GM12878 (cell line): ENCODE measurements at regions not wholly inside any gene's neighbourhood (a gene's known extent, or its start where the extent isn't known, plus 50 kb on each side); places are given as distances from the start of the nearest gene placed in this dataset.

ENCODE experiments used
- ATAC-seq: fragments of 200-7000 bp; cut with Tn5 transposase; 3 replicates; pipeline ENCODE4 v1.9.1; 2020; ENCODE audit warnings: mild to moderate bottlenecking, moderate library complexity
- BruUV-seq: library from RNA; stranded (reverse); fragments of 400-500 nt; replicated peaks from 2 replicates; lab custom pipeline; 2021; lab: Mats Ljungman, UMichigan
- CTCF ChIA-PET: fragments of 300-600 bp; sonication (Branson Sonifier 250); formaldehyde crosslinking; extraction: SDS; loops from one replicate; lab custom pipeline; 2021; ENCODE audit warnings: inconsistent platforms; lab: Yijun Ruan, JAX
- POLR2A ChIA-PET: fragments of 350-600 bp; formaldehyde crosslinking; extraction: SDS; loops from one replicate; lab custom pipeline; 2021; ENCODE audit warnings: inconsistent platforms; lab: Charles Lee
- RAD21 ChIA-PET: fragments of 300-600 bp; sonication (Branson Sonifier 250); formaldehyde crosslinking; loops from one replicate; lab custom pipeline; 2023; ENCODE audit warnings: antibody characterized with exemption; ENCODE audit not compliant: unreplicated experiment; lab: Charles Lee
- SMC1A ChIA-PET: fragments of 300-600 bp; sonication (Branson Sonifier 250); formaldehyde crosslinking; loops from one replicate; lab custom pipeline; 2023; ENCODE audit not compliant: unreplicated experiment, uncharacterized antibody; lab: Charles Lee
- DNase-seq: peaks from one replicate; pipeline ENCODE4 v3.0.0-alpha.2; 2011; ENCODE audit warnings: low read depth, low spot score
- FAIRE-seq: peaks from 3 replicates; lab custom pipeline; 2011; peaks lifted over from hg19 to GRCh38; lab: Jason Lieb, UNC
- H2AFZ ChIP-seq: 2 replicates; pipeline ENCODE4 v1.6.0; 2011; ENCODE audit warnings: low read depth, low read length, control low read depth; ENCODE audit not compliant: control insufficient read depth
- H3K27ac ChIP-seq: 2 replicates; pipeline ENCODE4 v1.5.1; 2011; ENCODE audit warnings: control low read depth; ENCODE audit not compliant: control insufficient read depth, insufficient read depth
- H3K27me3 ChIP-seq, 2 experiments: replicated peaks in 1 of 2; 2 replicates each; pipeline versions ENCODE4 v1.6.0 to v1.6.1; 2011; ENCODE audit warnings: low read length in 1 of 2; ENCODE audit not compliant: control insufficient read depth in 2 of 2, insufficient read depth in 2 of 2
- H3K36me3 ChIP-seq, 2 experiments: 2 replicates each; pipeline ENCODE4 v1.5.1; 2011; ENCODE audit warnings: low read length in 1 of 2; ENCODE audit not compliant: control insufficient read depth in 2 of 2, insufficient read depth in 2 of 2
- H3K4me1 ChIP-seq: 2 replicates; pipeline ENCODE4 v1.6.1; 2011; ENCODE audit warnings: mild to moderate bottlenecking, low read length, moderate library complexity, mixed read lengths; ENCODE audit not compliant: control insufficient read depth, insufficient read depth
- H3K4me2 ChIP-seq: 2 replicates; pipeline ENCODE4 v1.6.0; 2011; ENCODE audit warnings: control low read depth; ENCODE audit not compliant: control insufficient read depth, insufficient read depth
- H3K4me3 ChIP-seq: fragments of 200-600 bp; sonication (generic); 2 replicates; pipeline ENCODE4 v1.5.1; 2016
- H3K79me2 ChIP-seq: 2 replicates; pipeline ENCODE4 v1.6.0; 2011; ENCODE audit warnings: low read length; ENCODE audit not compliant: control insufficient read depth, insufficient read depth
- H3K9ac ChIP-seq: 2 replicates; pipeline ENCODE4 v1.8.0; 2011; ENCODE audit warnings: low read length, control low read depth, mixed read lengths; ENCODE audit not compliant: control insufficient read depth, insufficient read depth
- H3K9me3 ChIP-seq: replicated peaks from 3 replicates; pipeline ENCODE4 v1.5.1; 2011; ENCODE audit warnings: mild to moderate bottlenecking, low read length; ENCODE audit not compliant: control insufficient read depth, insufficient read depth
- H4K20me1 ChIP-seq: 2 replicates; pipeline ENCODE4 v1.6.0; 2011; ENCODE audit not compliant: control insufficient read depth, insufficient read depth
- BHLHE40 ChIP-seq, 2 experiments: fragments of 450-650 bp in 1 of 2; IDR thresholded peaks; 2 replicates each; pipeline ENCODE4 v1.6.1; 2011 to 2017; ENCODE audit warnings: low read depth in 2 of 2, borderline replicate concordance in 1 of 2, improper control_type of control experiment in 1 of 2, low read length in 1 of 2, mild to moderate bottlenecking in 1 of 2
- CBFB ChIP-seq: IDR thresholded peaks from 2 replicates; pipeline ENCODE4 v1.6.1; 2016; ENCODE audit warnings: antibody characterized with exemption, low read depth
- ESRRA ChIP-seq: IDR thresholded peaks from 2 replicates; pipeline ENCODE4 v1.6.1; 2012; ENCODE audit warnings: mild to moderate bottlenecking, low read length, improper control_type of control experiment
- FOS ChIP-seq: IDR thresholded peaks from 3 replicates; pipeline ENCODE4 v1.6.1; 2011; ENCODE audit warnings: borderline replicate concordance; ENCODE audit not compliant: insufficient read length; ENCODE audit errors: extremely low read depth
- GABPA ChIP-seq: IDR thresholded peaks from 2 replicates; pipeline ENCODE4 v1.6.1; 2014; ENCODE audit warnings: antibody characterized with exemption, low read depth, mild to moderate bottlenecking, inconsistent platforms
- GATAD2B ChIP-seq: fragments of 450-650 bp; conservative IDR thresholded peaks from 2 replicates; pipeline ENCODE4 v1.6.1; 2017; ENCODE audit warnings: low read depth, mild to moderate bottlenecking, moderate library complexity
- NR2F1 ChIP-seq: fragments of 450-650 bp; conservative IDR thresholded peaks from 2 replicates; pipeline ENCODE4 v1.6.1; 2017; ENCODE audit warnings: mild to moderate bottlenecking
- RFX5 ChIP-seq: IDR thresholded peaks from 2 replicates; pipeline ENCODE4 v1.6.1; 2011; ENCODE audit warnings: low read depth, low read length, improper control_type of control experiment
- SIX5 ChIP-seq: IDR thresholded peaks from 2 replicates; pipeline ENCODE4 v1.6.1; 2011; ENCODE audit warnings: mild to moderate bottlenecking, low read depth, low read length, moderate library complexity; ENCODE audit not compliant: severe bottlenecking
- SPI1 ChIP-seq: IDR thresholded peaks from 2 replicates; pipeline ENCODE4 v1.6.1; 2011; ENCODE audit warnings: low read depth, mild to moderate bottlenecking, low read length, moderate library complexity, borderline replicate concordance; ENCODE audit not compliant: insufficient read depth
- TARDBP ChIP-seq: IDR thresholded peaks from 2 replicates; pipeline ENCODE4 v1.6.1; 2016; ENCODE audit warnings: borderline replicate concordance
- ZZZ3 ChIP-seq: IDR thresholded peaks from 2 replicates; pipeline ENCODE4 v1.6.1; 2011; ENCODE audit warnings: low read depth; ENCODE audit not compliant: control insufficient read depth, insufficient read length
- WGBS: methylation state at CpG from one replicate; pipeline ENCODE4 v1.1.6; 2016; ENCODE audit warnings: low lambda C conversion rate; ENCODE audit not compliant: insufficient replicate concordance, insufficient coverage; ENCODE audit errors: missing lambda C conversion rate; 5-methylcytosine and 5-hydroxymethylcytosine counted together
- in situ Hi-C: fragments of 300-500 bp; cut with MboI; formaldehyde crosslinking; loops from 9 replicates; pipeline ENCODE4 v1.14.3; 2018; ENCODE audit warnings: mixed read lengths
- intact Hi-C: fragments of 100-400 bp; cut with micrococcal nuclease; formaldehyde crosslinking; loops from one replicate; pipeline ENCODE4 v1.14.2; 2022; ENCODE audit not compliant: unreplicated experiment
- TF ChIP-seq, protein P1 (sequence below): fragments of 450-650 bp; IDR thresholded peaks from 2 replicates; pipeline ENCODE4 v1.6.1; 2017; ENCODE audit warnings: mild to moderate bottlenecking, moderate library complexity

DNA sequence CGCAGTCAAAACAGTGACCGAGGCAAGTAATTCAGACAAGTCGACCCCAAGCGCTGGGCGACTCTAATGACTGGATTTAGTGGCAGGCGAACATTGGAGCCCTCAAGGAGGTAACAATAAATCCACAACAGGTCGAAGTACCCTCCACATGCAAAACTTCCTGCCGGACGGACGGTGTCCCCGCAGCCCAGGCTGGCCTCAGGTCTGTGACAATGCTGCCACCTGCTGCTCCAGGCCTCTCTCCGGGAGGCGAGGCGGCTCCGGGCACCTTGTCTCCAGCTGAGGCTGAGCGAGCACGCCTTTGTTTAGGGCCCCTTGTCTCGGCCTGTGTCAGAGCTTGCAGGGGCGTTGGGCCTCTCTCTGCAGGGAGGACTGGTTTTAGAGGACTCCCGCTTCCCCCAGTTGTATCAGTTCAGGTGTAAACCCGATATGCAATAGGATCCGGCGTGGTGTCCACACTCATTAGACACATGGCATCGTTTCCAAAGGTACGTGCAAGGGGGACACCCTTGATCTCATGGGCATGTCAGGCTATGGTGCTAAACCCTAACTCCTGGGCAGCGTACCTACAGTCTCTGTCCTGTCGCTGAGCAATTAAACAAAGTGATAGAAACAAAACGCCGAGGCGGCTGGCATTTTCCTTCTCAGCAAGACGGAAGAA is 628.0 kb upstream of the ADAMTS16 start:
- BruUV-seq = no TSS peak
- no peak overlapping the region for H3K9ac ChIP-seq

More for the DNA sequence above, 628.0 kb upstream of the ADAMTS16 start:
- H3K79me2 ChIP-seq = no peaks in the 10 kb centered on the region
- H3K4me2 ChIP-seq = no peak overlapping the region
- SMC1A ChIA-PET = no interaction called here
- TF ChIP-seq SIX5 (no peak), SPI1 (no peak), ESRRA (no peak), ZZZ3 (no peak), BHLHE40 (IDR thresholded peaks at IDR 0.05; ENCODE audit: borderline replicate concordance in 1 of 2, low read depth in 2 of 2, low read length in 1 of 2) (no peak), GATAD2B (no peak), FOS (no peak), NR2F1 (no peak), GABPA (no peak), RFX5 (no peak), TARDBP (no peak), CBFB (no peak)
- TF ChIP-seq, protein P1, sequence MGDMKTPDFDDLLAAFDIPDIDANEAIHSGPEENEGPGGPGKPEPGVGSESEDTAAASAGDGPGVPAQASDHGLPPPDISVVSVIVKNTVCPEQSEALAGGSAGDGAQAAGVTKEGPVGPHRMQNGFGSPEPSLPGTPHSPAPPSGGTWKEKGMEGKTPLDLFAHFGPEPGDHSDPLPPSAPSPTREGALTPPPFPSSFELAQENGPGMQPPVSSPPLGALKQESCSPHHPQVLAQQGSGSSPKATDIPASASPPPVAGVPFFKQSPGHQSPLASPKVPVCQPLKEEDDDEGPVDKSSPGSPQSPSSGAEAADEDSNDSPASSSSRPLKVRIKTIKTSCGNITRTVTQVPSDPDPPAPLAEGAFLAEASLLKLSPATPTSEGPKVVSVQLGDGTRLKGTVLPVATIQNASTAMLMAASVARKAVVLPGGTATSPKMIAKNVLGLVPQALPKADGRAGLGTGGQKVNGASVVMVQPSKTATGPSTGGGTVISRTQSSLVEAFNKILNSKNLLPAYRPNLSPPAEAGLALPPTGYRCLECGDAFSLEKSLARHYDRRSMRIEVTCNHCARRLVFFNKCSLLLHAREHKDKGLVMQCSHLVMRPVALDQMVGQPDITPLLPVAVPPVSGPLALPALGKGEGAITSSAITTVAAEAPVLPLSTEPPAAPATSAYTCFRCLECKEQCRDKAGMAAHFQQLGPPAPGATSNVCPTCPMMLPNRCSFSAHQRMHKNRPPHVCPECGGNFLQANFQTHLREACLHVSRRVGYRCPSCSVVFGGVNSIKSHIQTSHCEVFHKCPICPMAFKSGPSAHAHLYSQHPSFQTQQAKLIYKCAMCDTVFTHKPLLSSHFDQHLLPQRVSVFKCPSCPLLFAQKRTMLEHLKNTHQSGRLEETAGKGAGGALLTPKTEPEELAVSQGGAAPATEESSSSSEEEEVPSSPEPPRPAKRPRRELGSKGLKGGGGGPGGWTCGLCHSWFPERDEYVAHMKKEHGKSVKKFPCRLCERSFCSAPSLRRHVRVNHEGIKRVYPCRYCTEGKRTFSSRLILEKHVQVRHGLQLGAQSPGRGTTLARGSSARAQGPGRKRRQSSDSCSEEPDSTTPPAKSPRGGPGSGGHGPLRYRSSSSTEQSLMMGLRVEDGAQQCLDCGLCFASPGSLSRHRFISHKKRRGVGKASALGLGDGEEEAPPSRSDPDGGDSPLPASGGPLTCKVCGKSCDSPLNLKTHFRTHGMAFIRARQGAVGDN = no peak
- H3K27ac ChIP-seq = no peak overlapping the region
- in situ Hi-C loops = no loop called here
- no peaks in the 10 kb centered on the region for H4K20me1 ChIP-seq
- POLR2A ChIA-PET = no interaction called here
- RAD21 ChIA-PET = no interaction called here
- ATAC-seq = no peak
- H3K27me3 ChIP-seq = no peaks in the 10 kb centered on the region
- 61% methylated on average over 31 of the region's 31 CpGs for WGBS
- H3K9me3 ChIP-seq = no peaks in the 10 kb centered on the region; the same call in 2 of the 3 replicates
- no peak overlapping the region for H2AFZ ChIP-seq
- intact Hi-C loops = no loop called here
- no peaks in the 10 kb centered on the region for H3K4me1 ChIP-seq
- no peak for DNase-seq
- no peak overlapping the region for H3K4me3 ChIP-seq
- no peaks in the 10 kb centered on the region for H3K36me3 ChIP-seq
- no peak for FAIRE-seq
- CTCF ChIA-PET = no interaction called here
